GM13976 (cell line): ENCODE measurements at regions not wholly inside any gene's neighbourhood (a gene's known extent, or its start where the extent isn't known, plus 50 kb on each side); places are given as distances from the start of the nearest gene placed in this dataset.
"Not testable (repeated sequence)": the region's sequence is repeated elsewhere in the genome, so short reads cannot be mapped to it uniquely, and the experiment has no call there.

Experiments used
- DNase-seq: peaks from one replicate; pipeline ENCODE4 v3.0.0; 2012; ENCODE audit warnings: low spot score
- CTCF ChIP-seq: IDR thresholded peaks from 2 replicates; pipeline ENCODE4 v1.5.1; 2012; ENCODE audit warnings: borderline replicate concordance, mild to moderate bottlenecking; ENCODE audit not compliant: insufficient read depth; ENCODE audit errors: extremely low read depth, missing control alignments, control extremely low read depth
- in situ Hi-C: fragments of 300-500 bp; cut with MboI; formaldehyde crosslinking; loops from one replicate; pipeline ENCODE4 v1.12.0; 2022; ENCODE audit warnings: low sequenced_read_pairs, mixed read lengths, inconsistent platforms; ENCODE audit not compliant: unreplicated experiment

GRCh38 chr14:44736326-44736725 is 225.4 kb downstream of the KLHL28 start:
- no peak for DNase-seq
- in situ Hi-C loops, result no loop called here
- TF ChIP-seq CTCF, result no peak

- in situ Hi-C loops, result no loop called here
- no peak for TF ChIP-seq CTCF
- no peak for DNase-seq
Observed at GRCh38 chr14:44732144-44732543, 225.1 kb upstream of the FSCB start.

- in situ Hi-C loops, result no loop called here
- TF ChIP-seq CTCF, result no peak
- DNase-seq, result no peak
Observed at GRCh38 chr14:44730860-44731259, 223.8 kb upstream of the FSCB start.

GRCh38 chr14:44721395-44721794 is 214.3 kb upstream of the FSCB start:
- DNase-seq, in situ Hi-C loops: not testable (repeated sequence)

- no peak for TF ChIP-seq CTCF
- no peak for DNase-seq
- in situ Hi-C loops, result no loop called here
Observed at GRCh38 chr14:44720707-44721106, 213.6 kb upstream of the FSCB start.

- in situ Hi-C loops, result no loop called here
- no peak for DNase-seq
- TF ChIP-seq CTCF, result no peak
Observed at GRCh38 chr14:44712024-44712815, 205.1 kb upstream of the FSCB start.

GRCh38 chr14:44701563-44702263 is 194.6 kb upstream of the FSCB start:
- in situ Hi-C loops, result no loop called here
- TF ChIP-seq CTCF, result no peak
- DNase-seq, result no peak
